Large intestine (tissue), 3 donors: ENCODE measurements at regions not wholly inside any gene's neighbourhood (a gene's known extent, or its start where the extent isn't known, plus 50 kb on each side); places are given as distances from the start of the nearest gene placed in this dataset.

Source experiments
- DNase-seq, 2 donors: peaks; one replicate each; pipeline versions ENCODE4 v3.0.0 to v3.0.0-alpha.2; 2013
- H3K27ac ChIP-seq: one replicate; pipeline ENCODE4 v1.5.1; 2013; ENCODE audit warnings: low read length
- H3K27me3 ChIP-seq: 2 replicates; pipeline ENCODE4 v1.6.1; 2013; ENCODE audit warnings: low read length; ENCODE audit not compliant: control insufficient read depth, insufficient read depth
- H3K36me3 ChIP-seq: 2 replicates; pipeline ENCODE4 v1.6.1; 2013; ENCODE audit warnings: low read length; ENCODE audit not compliant: control insufficient read depth, insufficient read depth
- H3K4me1 ChIP-seq: one replicate; pipeline ENCODE4 v1.6.1; 2013; ENCODE audit warnings: low read length; ENCODE audit not compliant: control insufficient read depth, insufficient read depth
- H3K4me3 ChIP-seq: one replicate; pipeline ENCODE4 v1.5.1; 2013; ENCODE audit warnings: low read length
- H3K9me3 ChIP-seq: one replicate; pipeline ENCODE4 v1.6.1; 2013; ENCODE audit warnings: mild to moderate bottlenecking, low read depth, low read length, moderate library complexity; ENCODE audit not compliant: control insufficient read depth
- WGBS: methylation state at CpG from one replicate; pipeline ENCODE4 v1.1.5; 2013; ENCODE audit warnings: low lambda C conversion rate; ENCODE audit not compliant: insufficient coverage; 5-methylcytosine and 5-hydroxymethylcytosine counted together

GRCh38 chr16:51544851-51545467 is 393.9 kb upstream of the SALL1 start:
- no peaks in the 10 kb centered on the region for H3K36me3 ChIP-seq
- no peaks in the 10 kb centered on the region for H3K9me3 ChIP-seq
- 60% methylated on average over 1 of the region's 13 CpGs for WGBS
- no peaks in the 10 kb centered on the region for H3K4me1 ChIP-seq
- no peaks in the 10 kb centered on the region for H3K27me3 ChIP-seq
- no peak overlapping the region for H3K4me3 ChIP-seq
- H3K27ac ChIP-seq: no peak overlapping the region
- no peak for DNase-seq

GRCh38 chr16:51543971-51544370 is 392.9 kb upstream of the SALL1 start:
- Histone ChIP-seq H3K27me3 (no peaks in the 10 kb centered on the region), H3K4me3 (no peak overlapping the region), H3K36me3 (no peaks in the 10 kb centered on the region), H3K27ac (no peak overlapping the region), H3K4me1 (no peaks in the 10 kb centered on the region), H3K9me3 (no peaks in the 10 kb centered on the region)
- 80% methylated on average over 2 of the region's 9 CpGs for WGBS
- no peak for DNase-seq

GRCh38 chr16:51542981-51543815 is 392.1 kb upstream of the SALL1 start:
- Histone ChIP-seq H3K27me3 (no peaks in the 10 kb centered on the region), H3K36me3 (no peaks in the 10 kb centered on the region), H3K9me3 (no peaks in the 10 kb centered on the region), H3K4me1 (no peaks in the 10 kb centered on the region), H3K27ac (no peak overlapping the region), H3K4me3 (no peak overlapping the region)
- DNase-seq: no peak
- no CpG with 5 or more reads among the region's 12 CpGs for WGBS

- H3K27ac ChIP-seq: no peak overlapping the region
- H3K4me1 ChIP-seq: no peaks in the 10 kb centered on the region
- DNase-seq: no peak
- no peaks in the 10 kb centered on the region for H3K27me3 ChIP-seq
- H3K36me3 ChIP-seq: no peaks in the 10 kb centered on the region
- no peak overlapping the region for H3K4me3 ChIP-seq
- H3K9me3 ChIP-seq: no peaks in the 10 kb centered on the region
- no CpG with 5 or more reads among the region's 2 CpGs for WGBS
Observed at GRCh38 chr16:51540259-51540658, 389.2 kb upstream of the SALL1 start.

GRCh38 chr16:51538707-51539498 is 387.8 kb upstream of the SALL1 start:
- H3K27ac ChIP-seq: no peak overlapping the region
- H3K4me3 ChIP-seq: no peak overlapping the region
- DNase-seq: no peak
- no peaks in the 10 kb centered on the region for H3K27me3 ChIP-seq
- 8% methylated on average over 2 of the region's 7 CpGs for WGBS
- H3K9me3 ChIP-seq: no peaks in the 10 kb centered on the region
- no peaks in the 10 kb centered on the region for H3K36me3 ChIP-seq
- H3K4me1 ChIP-seq: no peaks in the 10 kb centered on the region

GRCh38 chr16:51535591-51535990 is 384.5 kb upstream of the SALL1 start:
- Histone ChIP-seq H3K4me3 (no peak overlapping the region), H3K36me3 (no peaks in the 10 kb centered on the region), H3K27me3 (no peaks in the 10 kb centered on the region), H3K27ac (no peak overlapping the region), H3K9me3 (no peaks in the 10 kb centered on the region), H3K4me1 (no peaks in the 10 kb centered on the region)
- DNase-seq: no peak
- WGBS: no CpG with 5 or more reads among the region's 11 CpGs

- Histone ChIP-seq H3K27ac (no peak overlapping the region), H3K4me3 (no peak overlapping the region), H3K9me3 (no peaks in the 10 kb centered on the region), H3K4me1 (no peaks in the 10 kb centered on the region), H3K36me3 (no peaks in the 10 kb centered on the region), H3K27me3 (no peaks in the 10 kb centered on the region)
- no CpG with 5 or more reads among the region's 1 CpG for WGBS
- no peak for DNase-seq
Observed at GRCh38 chr16:51532551-51532950, 381.5 kb upstream of the SALL1 start.

GRCh38 chr16:51531271-51531670 is 380.2 kb upstream of the SALL1 start:
- Histone ChIP-seq H3K36me3 (no peaks in the 10 kb centered on the region), H3K27me3 (no peaks in the 10 kb centered on the region), H3K4me1 (no peaks in the 10 kb centered on the region), H3K9me3 (no peaks in the 10 kb centered on the region), H3K27ac (no peak overlapping the region), H3K4me3 (no peak overlapping the region)
- no CpG with 5 or more reads among the region's 3 CpGs for WGBS
- DNase-seq: no peak

GRCh38 chr16:51527349-51527748 is 376.3 kb upstream of the SALL1 start:
- Histone ChIP-seq H3K4me1 (no peaks in the 10 kb centered on the region), H3K36me3 (no peaks in the 10 kb centered on the region), H3K27me3 (no peaks in the 10 kb centered on the region), H3K27ac (no peak overlapping the region), H3K4me3 (no peak overlapping the region), H3K9me3 (no peaks in the 10 kb centered on the region)
- WGBS: 100% methylated on average over 1 of the region's 6 CpGs
- no peak for DNase-seq

GRCh38 chr16:51526621-51527020 is 375.6 kb upstream of the SALL1 start:
- Histone ChIP-seq H3K9me3 (no peaks in the 10 kb centered on the region), H3K27ac (no peak overlapping the region), H3K4me3 (no peak overlapping the region), H3K4me1 (no peaks in the 10 kb centered on the region), H3K27me3 (no peaks in the 10 kb centered on the region), H3K36me3 (no peaks in the 10 kb centered on the region)
- DNase-seq: no peak
- whole genome bisulfite sequencing: 37% methylated on average over 3 of the region's 9 CpGs
